Esophagus squamous epithelium (tissue), 5 donors: ENCODE measurements at regions not wholly inside any gene's neighbourhood (a gene's known extent, or its start where the extent isn't known, plus 50 kb on each side); places are given as distances from the start of the nearest gene placed in this dataset.

ENCODE experiments used
- DNase-seq: peaks from one replicate; lab custom pipeline; 2025; lab: John Stamatoyannopoulos, UW
- H3K27ac ChIP-seq, 4 donors: fragments of 200-600 bp; sonication (generic); one replicate each; pipeline ENCODE4 v1.5.1; 2016 to 2019; ENCODE audit warnings: mild to moderate bottlenecking in 1 of 4
- H3K27me3 ChIP-seq, 4 donors: fragments of 200-600 bp; sonication (generic); 1 replicate in 3 of 4; 2 replicates in 1 of 4; pipeline versions ENCODE4 v1.5.1 to v1.6.0; 2017 to 2021; ENCODE audit warnings: antibody characterized with exemption in 1 of 4
- H3K36me3 ChIP-seq, 3 donors: fragments of 200-600 bp; sonication (generic); one replicate each; pipeline ENCODE4 v1.5.1; 2016 to 2019
- H3K4me1 ChIP-seq, 3 donors: fragments of 200-600 bp; sonication (generic); one replicate each; pipeline ENCODE4 v1.5.1; 2017 to 2019
- H3K4me3 ChIP-seq, 4 donors: fragments of 200-600 bp; sonication (generic); 1 replicate in 3 of 4; 2 replicates in 1 of 4; pipeline ENCODE4 v1.5.1; 2016 to 2019; ENCODE audit warnings: mild to moderate bottlenecking in 2 of 4, moderate library complexity in 1 of 4
- H3K9me3 ChIP-seq, 3 donors: fragments of 200-600 bp; sonication (generic); one replicate each; pipeline ENCODE4 v1.5.1; 2016 to 2019
- POLR2A ChIP-seq, 4 donors: fragments of 450-650 bp; IDR thresholded peaks; one replicate each; pipeline ENCODE4 v1.6.1; 2017; ENCODE audit warnings: antibody characterized with exemption in 4 of 4, mild to moderate bottlenecking in 4 of 4, moderate library complexity in 3 of 4
- WGBS, 2 donors: methylation state at CpG; one replicate each; pipeline ENCODE4 v1.1.5; 2018; 5-methylcytosine and 5-hydroxymethylcytosine counted together
- intact Hi-C: fragments of 100-400 bp; cut with DNase I; formaldehyde crosslinking; loops from one replicate; pipeline ENCODE4 v1.15.0; 2022
- TF ChIP-seq, protein P1 (sequence below), 6 experiments: fragments of 450-650 bp in 4 of 6; fragments of 200-600 bp in 2 of 6; sonication (generic) in 2 of 6; IDR thresholded peaks; one replicate each; pipeline ENCODE4 v1.5.1; 2016 to 2019; ENCODE audit warnings: antibody characterized with exemption in 6 of 6, mild to moderate bottlenecking in 4 of 6, moderate library complexity in 4 of 6
- donor health status: DM: yes; HTN: yes; CAD: no.

DNA sequence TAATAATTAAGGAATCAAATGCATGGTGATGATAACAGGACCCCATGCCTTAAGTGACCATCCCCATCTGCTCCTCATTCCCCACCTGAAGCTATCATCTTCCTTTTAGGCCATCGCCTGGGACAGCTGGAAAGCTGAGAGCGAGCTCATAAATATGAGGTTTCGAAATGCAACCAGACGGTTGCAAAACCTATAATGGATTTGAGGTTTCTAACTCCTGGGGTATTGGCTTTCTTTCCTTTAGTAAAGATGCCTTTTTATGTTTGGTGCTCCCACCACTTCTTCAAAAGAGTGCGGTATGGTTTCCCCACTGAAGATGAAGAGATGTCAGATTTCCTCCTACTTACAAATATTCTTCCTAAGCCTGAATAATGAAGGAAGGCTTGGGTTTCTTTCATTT, 1589.5 kb upstream of the PIK3C3 start:
- intact Hi-C loops: no loop called here
- Histone ChIP-seq H3K36me3 (no peaks in the 10 kb centered on the region), H3K27ac (no peak overlapping the region), H3K27me3 (no peaks in the 10 kb centered on the region), H3K4me1 (no peaks in the 10 kb centered on the region), H3K4me3 (no peak overlapping the region), H3K9me3 (no peaks in the 10 kb centered on the region)
- no peak for DNase-seq
- WGBS, 2 donors: 73 to 86% methylated on average over 5 of the region's 5 CpGs
- no peak for TF ChIP-seq POLR2A (IDR thresholded peaks at IDR 0.05)
- TF ChIP-seq, protein P1, sequence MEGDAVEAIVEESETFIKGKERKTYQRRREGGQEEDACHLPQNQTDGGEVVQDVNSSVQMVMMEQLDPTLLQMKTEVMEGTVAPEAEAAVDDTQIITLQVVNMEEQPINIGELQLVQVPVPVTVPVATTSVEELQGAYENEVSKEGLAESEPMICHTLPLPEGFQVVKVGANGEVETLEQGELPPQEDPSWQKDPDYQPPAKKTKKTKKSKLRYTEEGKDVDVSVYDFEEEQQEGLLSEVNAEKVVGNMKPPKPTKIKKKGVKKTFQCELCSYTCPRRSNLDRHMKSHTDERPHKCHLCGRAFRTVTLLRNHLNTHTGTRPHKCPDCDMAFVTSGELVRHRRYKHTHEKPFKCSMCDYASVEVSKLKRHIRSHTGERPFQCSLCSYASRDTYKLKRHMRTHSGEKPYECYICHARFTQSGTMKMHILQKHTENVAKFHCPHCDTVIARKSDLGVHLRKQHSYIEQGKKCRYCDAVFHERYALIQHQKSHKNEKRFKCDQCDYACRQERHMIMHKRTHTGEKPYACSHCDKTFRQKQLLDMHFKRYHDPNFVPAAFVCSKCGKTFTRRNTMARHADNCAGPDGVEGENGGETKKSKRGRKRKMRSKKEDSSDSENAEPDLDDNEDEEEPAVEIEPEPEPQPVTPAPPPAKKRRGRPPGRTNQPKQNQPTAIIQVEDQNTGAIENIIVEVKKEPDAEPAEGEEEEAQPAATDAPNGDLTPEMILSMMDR (IDR thresholded peaks at IDR 0.05): no peak

DNA sequence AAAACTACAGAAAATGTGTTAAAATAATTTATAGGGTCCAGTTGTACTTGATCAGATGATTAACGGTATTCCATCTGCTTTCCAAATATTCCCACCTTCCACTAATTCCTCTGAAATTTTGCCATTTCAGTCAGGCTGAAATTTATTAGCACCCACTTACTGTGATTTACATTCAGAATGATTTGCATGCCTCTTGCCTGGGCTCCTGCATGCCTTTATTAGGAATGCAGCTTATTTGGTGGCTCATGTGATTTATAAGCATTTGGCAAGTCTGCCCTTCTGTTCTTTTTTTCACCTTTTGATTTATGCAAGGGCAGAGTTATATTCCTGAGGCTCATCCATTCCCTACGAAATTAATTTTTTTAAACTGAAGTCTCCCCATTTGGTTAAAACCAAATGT, 1594.5 kb upstream of the PIK3C3 start:
- WGBS, 2 donors: 56 to 58% methylated on average over 2 of the region's 2 CpGs

DNA sequence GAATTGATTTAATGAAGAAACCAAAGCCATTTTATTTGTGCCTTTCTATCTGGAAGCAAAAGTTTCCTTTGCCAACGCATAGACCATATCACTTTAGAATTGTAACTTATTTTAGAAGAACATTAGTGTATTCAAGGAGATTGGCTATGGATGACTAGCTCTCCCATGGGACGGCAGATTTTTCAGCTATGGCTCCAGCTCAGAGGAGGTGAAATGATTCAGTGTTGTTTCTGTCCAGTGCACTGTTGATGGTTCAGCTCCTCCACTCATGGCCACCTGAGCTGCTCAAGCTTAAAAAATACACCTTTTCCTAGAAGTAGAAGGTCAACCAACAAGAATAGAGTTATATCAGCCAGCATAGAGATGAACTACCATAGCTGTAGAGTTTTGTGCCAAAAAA, 1597.5 kb upstream of the PIK3C3 start:
- no peak overlapping the region for H3K27ac ChIP-seq
- DNase-seq: no peak
- no peaks in the 10 kb centered on the region for H3K4me1 ChIP-seq
- H3K27me3 ChIP-seq: no peaks in the 10 kb centered on the region
- H3K36me3 ChIP-seq: no peaks in the 10 kb centered on the region
- H3K4me3 ChIP-seq: no peak overlapping the region
- 96 to 100% methylated on average over 2 of the region's 2 CpGs for WGBS, 2 donors
- intact Hi-C loops: no loop called here
- H3K9me3 ChIP-seq: no peaks in the 10 kb centered on the region
- TF ChIP-seq, protein P1 (IDR thresholded peaks at IDR 0.05): no peak
- no peak for TF ChIP-seq POLR2A (IDR thresholded peaks at IDR 0.05)

More for the DNA sequence above, 1594.5 kb upstream of the PIK3C3 start:
- H3K36me3 ChIP-seq: no peaks in the 10 kb centered on the region
- TF ChIP-seq, protein P1 (IDR thresholded peaks at IDR 0.05): no peak
- TF ChIP-seq POLR2A (IDR thresholded peaks at IDR 0.05): no peak
- no peaks in the 10 kb centered on the region for H3K9me3 ChIP-seq
- DNase-seq: no peak
- H3K4me3 ChIP-seq: no peak overlapping the region
- intact Hi-C loops: no loop called here
- no peaks in the 10 kb centered on the region for H3K4me1 ChIP-seq
- no peaks in the 10 kb centered on the region for H3K27me3 ChIP-seq
- H3K27ac ChIP-seq: no peak overlapping the region

DNA sequence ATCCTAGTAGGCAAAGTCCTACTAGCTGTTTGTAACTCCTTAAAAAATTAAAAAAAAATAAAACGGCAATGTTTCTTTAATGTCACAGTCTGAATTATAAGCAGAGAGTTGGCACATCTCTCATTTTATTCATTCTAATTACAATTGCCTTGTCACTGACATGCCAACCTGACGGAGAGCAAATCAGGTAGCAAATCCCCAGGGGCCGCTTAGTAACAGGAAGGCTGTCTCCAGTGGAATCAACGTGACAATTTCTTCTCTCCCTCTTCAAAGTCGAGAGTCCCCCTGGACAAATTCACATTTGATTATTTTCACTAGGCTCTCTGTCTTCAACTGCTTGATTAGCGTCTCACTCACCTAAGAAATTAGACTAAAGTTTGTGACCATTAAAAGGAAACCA, 1598.9 kb upstream of the PIK3C3 start:
- DNase-seq: no peak
- no peaks in the 10 kb centered on the region for H3K36me3 ChIP-seq
- no peaks in the 10 kb centered on the region for H3K27me3 ChIP-seq
- H3K4me1 ChIP-seq: no peaks in the 10 kb centered on the region
- 49 to 54% methylated on average over 6 of the region's 6 CpGs for WGBS, 2 donors
- intact Hi-C loops: no loop called here
- no peaks in the 10 kb centered on the region for H3K9me3 ChIP-seq
- no peak overlapping the region for H3K27ac ChIP-seq
- no peak overlapping the region for H3K4me3 ChIP-seq
- TF ChIP-seq, protein P1 (IDR thresholded peaks at IDR 0.05): no peak
- no peak for TF ChIP-seq POLR2A (IDR thresholded peaks at IDR 0.05)

DNA sequence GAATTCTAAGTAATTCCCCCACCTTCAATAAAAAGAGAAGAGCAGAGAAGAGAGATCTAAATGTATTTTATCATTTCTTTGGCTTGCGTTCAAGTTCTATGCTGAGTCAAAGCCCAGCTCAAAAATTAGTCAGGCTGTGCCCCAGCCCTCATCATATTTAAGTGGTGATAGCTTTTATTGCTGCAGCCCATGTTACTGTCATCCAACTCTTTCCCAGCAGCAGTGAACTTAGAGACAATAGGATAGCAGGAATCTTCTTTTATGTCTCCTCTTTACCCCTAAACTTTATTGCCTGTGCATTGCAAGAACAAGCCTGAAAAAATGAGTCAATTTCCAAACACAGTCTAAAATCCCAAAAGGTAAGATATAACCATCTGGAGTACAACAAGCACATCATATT, 1599.3 kb upstream of the PIK3C3 start:
- Histone ChIP-seq H3K4me3 (no peak overlapping the region), H3K4me1 (no peaks in the 10 kb centered on the region), H3K27ac (no peak overlapping the region), H3K9me3 (no peaks in the 10 kb centered on the region), H3K36me3 (no peaks in the 10 kb centered on the region), H3K27me3 (no peaks in the 10 kb centered on the region)
- no peak for DNase-seq
- intact Hi-C loops: no loop called here
- TF ChIP-seq POLR2A (IDR thresholded peaks at IDR 0.05): no peak
- TF ChIP-seq, protein P1 (IDR thresholded peaks at IDR 0.05): no peak
- WGBS, 2 donors: 80 to 86% methylated on average over 1 of the region's 1 CpG
